ENCODE measurements at regions not wholly inside any gene's neighbourhood (a gene's known extent, or its start where the extent isn't known, plus 50 kb on each side); places are given as distances from the start of the nearest gene placed in this dataset.

GRCh38 chr22:44439356-44440223 is 58.4 kb downstream of the RTL6 start:
- H3K4me3 ChIP-seq (replicated peaks in 1 of 3; ENCODE audit: insufficient read depth in 1 of 3, low read depth in 1 of 3, low read length in 3 of 3) = no peak overlapping the region
- H3K27ac ChIP-seq (ENCODE audit: insufficient read depth, low read depth, low read length) = no peak overlapping the region
- H3K36me3 ChIP-seq (ENCODE audit: control insufficient read depth in 2 of 2, extremely low read depth in 1 of 2, insufficient read depth in 2 of 2, low read length in 2 of 2) = no peaks in the 10 kb centered on the region
- no peak overlapping the region for H2AFZ ChIP-seq (ENCODE audit: low read depth, low read length)
- H3K9me3 ChIP-seq (replicated peaks; ENCODE audit: control insufficient read depth, insufficient read depth, low read length) = no peaks in the 10 kb centered on the region
- CTCF ChIA-PET = no interaction called here
- no peaks in the 10 kb centered on the region for H3K79me2 ChIP-seq (ENCODE audit: control insufficient read depth, insufficient read depth, low read length)
- BruUV-seq (replicated peaks) = no TSS peak
- H3K4me1 ChIP-seq (ENCODE audit: control insufficient read depth, extremely low read depth, insufficient read depth, low read length) = no peaks in the 10 kb centered on the region
- H4K20me1 ChIP-seq (replicated peaks; ENCODE audit: control insufficient read depth, extremely low read depth, insufficient read depth, low read length) = no peaks in the 10 kb centered on the region
- dilution Hi-C loops (cut with MboI; ENCODE audit: extremely low pct_ligation_motif_present, low sequenced_read_pairs) = no loop called here
- FAIRE-seq = no peak
- POLR2A ChIA-PET = no interaction called here
- no peaks in the 10 kb centered on the region for H3K9me1 ChIP-seq (replicated peaks; ENCODE audit: control insufficient read depth, extremely low read depth, insufficient read depth, low read length)
- H3K27me3 ChIP-seq (ENCODE audit: control insufficient read depth in 2 of 2, insufficient read depth in 2 of 2, low read length in 2 of 2) = no peaks in the 10 kb centered on the region
- intact Hi-C loops (cut with micrococcal nuclease) = no loop called here
- no peak overlapping the region for H3K4me2 ChIP-seq (ENCODE audit: insufficient read depth, low read length)
- no peak for DNase-seq (ENCODE audit: low read depth, low spot score)
- TF ChIP-seq FOS (IDR thresholded peaks at IDR 0.05; ENCODE audit: borderline replicate concordance, insufficient read depth, low read length) (no peak), JUN (IDR thresholded peaks at IDR 0.05; ENCODE audit: borderline replicate concordance, insufficient read depth, insufficient read length, low read depth) (no peak), CTCF (IDR thresholded peaks at IDR 0.05; ENCODE audit: extremely low read depth in 1 of 2, insufficient read depth in 1 of 2, low read depth in 1 of 2, low read length in 2 of 2) (no peak), GATA2 (IDR thresholded peaks at IDR 0.05; ENCODE audit: insufficient read depth, insufficient read length, low read depth, low read length) (no peak), POLR2A (IDR thresholded peaks at IDR 0.05; ENCODE audit: low read depth, low read length) (no peak), MYC (IDR thresholded peaks at IDR 0.05; ENCODE audit: low read depth, low read length) (no peak), POLR2AphosphoS5 (IDR thresholded peaks at IDR 0.05; ENCODE audit: insufficient read depth, low read depth, low read length) (no peak)
- TF ChIP-seq, protein P1, sequence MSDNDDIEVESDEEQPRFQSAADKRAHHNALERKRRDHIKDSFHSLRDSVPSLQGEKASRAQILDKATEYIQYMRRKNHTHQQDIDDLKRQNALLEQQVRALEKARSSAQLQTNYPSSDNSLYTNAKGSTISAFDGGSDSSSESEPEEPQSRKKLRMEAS (IDR thresholded peaks at IDR 0.05; ENCODE audit: insufficient read depth, insufficient read length) = no peak
- no peak overlapping the region for H3K9ac ChIP-seq (replicated peaks; ENCODE audit: extremely low read depth, insufficient read depth, low read length)

All from endothelial cell of umbilical vein (primary cell).